GM12878 (cell line): ENCODE measurements at regions not wholly inside any gene's neighbourhood (a gene's known extent, or its start where the extent isn't known, plus 50 kb on each side); places are given as distances from the start of the nearest gene placed in this dataset.

Source experiments
- ATAC-seq: fragments of 200-7000 bp; cut with Tn5 transposase; 3 replicates; pipeline ENCODE4 v1.9.1; 2020; ENCODE audit warnings: mild to moderate bottlenecking, moderate library complexity
- BruUV-seq: library from RNA; stranded (reverse); fragments of 400-500 nt; replicated peaks from 2 replicates; lab custom pipeline; 2021; lab: Mats Ljungman, UMichigan
- CTCF ChIA-PET: fragments of 300-600 bp; sonication (Branson Sonifier 250); formaldehyde crosslinking; extraction: SDS; loops from one replicate; lab custom pipeline; 2021; ENCODE audit warnings: inconsistent platforms; lab: Yijun Ruan, JAX
- POLR2A ChIA-PET: fragments of 350-600 bp; formaldehyde crosslinking; extraction: SDS; loops from one replicate; lab custom pipeline; 2021; ENCODE audit warnings: inconsistent platforms; lab: Charles Lee
- RAD21 ChIA-PET: fragments of 300-600 bp; sonication (Branson Sonifier 250); formaldehyde crosslinking; loops from one replicate; lab custom pipeline; 2023; ENCODE audit warnings: antibody characterized with exemption; ENCODE audit not compliant: unreplicated experiment; lab: Charles Lee
- SMC1A ChIA-PET: fragments of 300-600 bp; sonication (Branson Sonifier 250); formaldehyde crosslinking; loops from one replicate; lab custom pipeline; 2023; ENCODE audit not compliant: unreplicated experiment, uncharacterized antibody; lab: Charles Lee
- DNase-seq: peaks from one replicate; pipeline ENCODE4 v3.0.0-alpha.2; 2011; ENCODE audit warnings: low read depth, low spot score
- FAIRE-seq: peaks from 3 replicates; lab custom pipeline; 2011; peaks lifted over from hg19 to GRCh38; lab: Jason Lieb, UNC
- H2AFZ ChIP-seq: 2 replicates; pipeline ENCODE4 v1.6.0; 2011; ENCODE audit warnings: low read depth, low read length, control low read depth; ENCODE audit not compliant: control insufficient read depth
- H3K27ac ChIP-seq: 2 replicates; pipeline ENCODE4 v1.5.1; 2011; ENCODE audit warnings: control low read depth; ENCODE audit not compliant: control insufficient read depth, insufficient read depth
- H3K27me3 ChIP-seq, 2 experiments: replicated peaks in 1 of 2; 2 replicates each; pipeline versions ENCODE4 v1.6.0 to v1.6.1; 2011; ENCODE audit warnings: low read length in 1 of 2; ENCODE audit not compliant: control insufficient read depth in 2 of 2, insufficient read depth in 2 of 2
- H3K36me3 ChIP-seq, 2 experiments: 2 replicates each; pipeline ENCODE4 v1.5.1; 2011; ENCODE audit warnings: low read length in 1 of 2; ENCODE audit not compliant: control insufficient read depth in 2 of 2, insufficient read depth in 2 of 2
- H3K4me1 ChIP-seq: 2 replicates; pipeline ENCODE4 v1.6.1; 2011; ENCODE audit warnings: mild to moderate bottlenecking, low read length, moderate library complexity, mixed read lengths; ENCODE audit not compliant: control insufficient read depth, insufficient read depth
- H3K4me2 ChIP-seq: 2 replicates; pipeline ENCODE4 v1.6.0; 2011; ENCODE audit warnings: control low read depth; ENCODE audit not compliant: control insufficient read depth, insufficient read depth
- H3K4me3 ChIP-seq: fragments of 200-600 bp; sonication (generic); 2 replicates; pipeline ENCODE4 v1.5.1; 2016
- H3K79me2 ChIP-seq: 2 replicates; pipeline ENCODE4 v1.6.0; 2011; ENCODE audit warnings: low read length; ENCODE audit not compliant: control insufficient read depth, insufficient read depth
- H3K9ac ChIP-seq: 2 replicates; pipeline ENCODE4 v1.8.0; 2011; ENCODE audit warnings: low read length, control low read depth, mixed read lengths; ENCODE audit not compliant: control insufficient read depth, insufficient read depth
- H3K9me3 ChIP-seq: replicated peaks from 3 replicates; pipeline ENCODE4 v1.5.1; 2011; ENCODE audit warnings: mild to moderate bottlenecking, low read length; ENCODE audit not compliant: control insufficient read depth, insufficient read depth
- H4K20me1 ChIP-seq: 2 replicates; pipeline ENCODE4 v1.6.0; 2011; ENCODE audit not compliant: control insufficient read depth, insufficient read depth
- EED ChIP-seq: sonication (generic); IDR thresholded peaks from 2 replicates; pipeline ENCODE4 v1.6.1; 2016; ENCODE audit warnings: antibody characterized with exemption, low read depth
- GATAD2B ChIP-seq: fragments of 450-650 bp; conservative IDR thresholded peaks from 2 replicates; pipeline ENCODE4 v1.6.1; 2017; ENCODE audit warnings: low read depth, mild to moderate bottlenecking, moderate library complexity
- HDAC6 ChIP-seq: fragments of 200-600 bp; sonication (generic); IDR thresholded peaks from one replicate; pipeline ENCODE4 v1.8.0; 2017; ENCODE audit warnings: antibody characterized with exemption; ENCODE audit not compliant: unreplicated experiment
- MEF2A ChIP-seq: IDR thresholded peaks from 2 replicates; pipeline ENCODE4 v1.6.1; 2011; ENCODE audit warnings: low read depth, mild to moderate bottlenecking, low read length, moderate library complexity; ENCODE audit not compliant: insufficient read depth
- NFXL1 ChIP-seq: fragments of 450-650 bp; IDR thresholded peaks from 2 replicates; pipeline ENCODE4 v1.6.1; 2017; ENCODE audit warnings: antibody characterized with exemption, mild to moderate bottlenecking, borderline replicate concordance
- NFYA ChIP-seq: IDR thresholded peaks from 2 replicates; pipeline ENCODE4 v1.6.1; 2011; ENCODE audit warnings: low read depth, mild to moderate bottlenecking, low read length, improper control_type of control experiment, borderline replicate concordance
- PAX8 ChIP-seq: fragments of 450-650 bp; IDR thresholded peaks from 2 replicates; pipeline ENCODE4 v1.6.1; 2017; ENCODE audit warnings: mild to moderate bottlenecking, moderate library complexity
- RAD21 ChIP-seq: IDR thresholded peaks from 2 replicates; pipeline ENCODE4 v1.6.1; 2011; ENCODE audit warnings: mild to moderate bottlenecking, low read depth, low read length, moderate library complexity; ENCODE audit not compliant: insufficient read depth
- RCOR1 ChIP-seq: conservative IDR thresholded peaks from 2 replicates; pipeline ENCODE4 v1.6.1; 2012; ENCODE audit warnings: low read depth, low read length, improper control_type of control experiment
- SREBF1 ChIP-seq: IDR thresholded peaks from 2 replicates; pipeline ENCODE4 v1.6.1; 2012; ENCODE audit warnings: mild to moderate bottlenecking, low read length
- SRF ChIP-seq, 2 experiments: IDR thresholded peaks; 2 replicates each; pipeline ENCODE4 v1.6.1; 2011; ENCODE audit warnings: low read depth in 2 of 2, low read length in 2 of 2, mild to moderate bottlenecking in 1 of 2, moderate library complexity in 1 of 2
- ZNF207 ChIP-seq: fragments of 450-650 bp; IDR thresholded peaks from 2 replicates; pipeline ENCODE4 v1.6.1; 2014; ENCODE audit warnings: antibody characterized with exemption, mild to moderate bottlenecking, borderline replicate concordance
- ZSCAN29 ChIP-seq: fragments of 450-650 bp; IDR thresholded peaks from 2 replicates; pipeline ENCODE4 v1.6.1; 2017; ENCODE audit warnings: mild to moderate bottlenecking, moderate library complexity
- WGBS: methylation state at CpG from one replicate; pipeline ENCODE4 v1.1.6; 2016; ENCODE audit warnings: low lambda C conversion rate; ENCODE audit not compliant: insufficient replicate concordance, insufficient coverage; ENCODE audit errors: missing lambda C conversion rate; 5-methylcytosine and 5-hydroxymethylcytosine counted together
- in situ Hi-C: fragments of 300-500 bp; cut with MboI; formaldehyde crosslinking; loops from 9 replicates; pipeline ENCODE4 v1.14.3; 2018; ENCODE audit warnings: mixed read lengths
- intact Hi-C: fragments of 100-400 bp; cut with micrococcal nuclease; formaldehyde crosslinking; loops from one replicate; pipeline ENCODE4 v1.14.2; 2022; ENCODE audit not compliant: unreplicated experiment
- TF ChIP-seq, protein P1 (sequence below): fragments of 450-650 bp; conservative IDR thresholded peaks from 2 replicates; pipeline ENCODE4 v1.6.1; 2017; ENCODE audit warnings: mild to moderate bottlenecking, moderate library complexity
- TF ChIP-seq, protein P2 (sequence below): fragments of 450-650 bp; IDR thresholded peaks from 2 replicates; pipeline ENCODE4 v1.6.1; 2016; ENCODE audit warnings: mild to moderate bottlenecking
- TF ChIP-seq, protein P3 (sequence below): IDR thresholded peaks from 2 replicates; pipeline ENCODE4 v1.6.1; 2012; ENCODE audit warnings: low read depth, low read length, improper control_type of control experiment

DNA sequence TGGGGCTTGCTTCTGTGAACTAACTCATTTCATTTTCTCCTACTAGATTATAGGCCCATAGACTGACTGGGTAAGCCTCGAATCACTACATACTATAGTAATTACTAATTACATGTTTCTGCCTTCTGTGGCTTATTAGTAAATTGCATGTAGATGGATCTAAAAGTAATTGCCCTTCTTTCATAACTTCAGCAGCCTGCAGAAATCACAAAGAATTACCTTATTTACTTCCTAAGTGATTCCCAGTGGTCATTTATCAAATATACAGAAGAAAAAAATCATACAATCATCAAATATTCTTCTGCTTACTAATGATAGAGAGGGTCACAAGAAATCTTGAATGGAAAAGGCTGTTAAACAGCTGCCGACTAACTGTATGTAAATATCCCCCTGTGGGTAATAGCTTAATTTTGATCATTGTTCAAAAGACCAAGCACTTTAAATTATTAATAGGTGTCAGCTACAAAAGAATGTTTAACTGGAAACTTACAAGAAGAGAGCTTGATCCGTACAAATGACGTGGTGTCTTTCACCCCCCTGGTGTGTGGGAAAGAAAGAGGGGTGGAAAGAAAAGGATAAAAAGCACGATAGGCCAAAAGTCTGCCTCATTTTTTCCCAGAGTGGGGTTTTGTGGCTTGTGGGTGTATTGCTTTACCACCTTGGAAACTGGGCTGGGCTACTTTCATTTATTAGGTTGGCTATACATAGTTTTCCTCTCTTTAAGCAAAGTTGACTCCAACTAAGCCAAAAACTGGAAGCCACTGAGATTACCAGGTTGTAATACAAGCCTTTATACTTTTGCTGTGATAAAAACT is 361.8 kb upstream of the ZMIZ1 start:
- POLR2A ChIA-PET: no interaction called here
- Histone ChIP-seq H3K79me2 (no peaks in the 10 kb centered on the region), H2AFZ (no peak overlapping the region), H3K4me3 (no peak overlapping the region), H3K27ac (no peak overlapping the region)
- FAIRE-seq (no peak), ATAC-seq (no peak)
- under 1% methylated on average over 5 of the region's 5 CpGs for WGBS
- SMC1A ChIA-PET: no interaction called here
- intact Hi-C loops: no loop called here
- CTCF ChIA-PET: no interaction called here
- TF ChIP-seq HDAC6: no peak
- no peak for TF ChIP-seq ZSCAN29
- TF ChIP-seq NFYA: no peak
- TF ChIP-seq, protein P1, sequence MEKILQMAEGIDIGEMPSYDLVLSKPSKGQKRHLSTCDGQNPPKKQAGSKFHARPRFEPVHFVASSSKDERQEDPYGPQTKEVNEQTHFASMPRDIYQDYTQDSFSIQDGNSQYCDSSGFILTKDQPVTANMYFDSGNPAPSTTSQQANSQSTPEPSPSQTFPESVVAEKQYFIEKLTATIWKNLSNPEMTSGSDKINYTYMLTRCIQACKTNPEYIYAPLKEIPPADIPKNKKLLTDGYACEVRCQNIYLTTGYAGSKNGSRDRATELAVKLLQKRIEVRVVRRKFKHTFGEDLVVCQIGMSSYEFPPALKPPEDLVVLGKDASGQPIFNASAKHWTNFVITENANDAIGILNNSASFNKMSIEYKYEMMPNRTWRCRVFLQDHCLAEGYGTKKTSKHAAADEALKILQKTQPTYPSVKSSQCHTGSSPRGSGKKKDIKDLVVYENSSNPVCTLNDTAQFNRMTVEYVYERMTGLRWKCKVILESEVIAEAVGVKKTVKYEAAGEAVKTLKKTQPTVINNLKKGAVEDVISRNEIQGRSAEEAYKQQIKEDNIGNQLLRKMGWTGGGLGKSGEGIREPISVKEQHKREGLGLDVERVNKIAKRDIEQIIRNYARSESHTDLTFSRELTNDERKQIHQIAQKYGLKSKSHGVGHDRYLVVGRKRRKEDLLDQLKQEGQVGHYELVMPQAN: no peak
- TF ChIP-seq MEF2A: no peak
- no peak for TF ChIP-seq NFXL1
- TF ChIP-seq, protein P2, sequence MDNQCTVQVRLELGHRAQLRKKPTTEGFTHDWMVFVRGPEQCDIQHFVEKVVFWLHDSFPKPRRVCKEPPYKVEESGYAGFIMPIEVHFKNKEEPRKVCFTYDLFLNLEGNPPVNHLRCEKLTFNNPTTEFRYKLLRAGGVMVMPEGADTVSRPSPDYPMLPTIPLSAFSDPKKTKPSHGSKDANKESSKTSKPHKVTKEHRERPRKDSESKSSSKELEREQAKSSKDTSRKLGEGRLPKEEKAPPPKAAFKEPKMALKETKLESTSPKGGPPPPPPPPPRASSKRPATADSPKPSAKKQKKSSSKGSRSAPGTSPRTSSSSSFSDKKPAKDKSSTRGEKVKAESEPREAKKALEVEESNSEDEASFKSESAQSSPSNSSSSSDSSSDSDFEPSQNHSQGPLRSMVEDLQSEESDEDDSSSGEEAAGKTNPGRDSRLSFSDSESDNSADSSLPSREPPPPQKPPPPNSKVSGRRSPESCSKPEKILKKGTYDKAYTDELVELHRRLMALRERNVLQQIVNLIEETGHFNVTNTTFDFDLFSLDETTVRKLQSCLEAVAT: no peak
- TF ChIP-seq PAX8: no peak
- TF ChIP-seq EED: no peak
- TF ChIP-seq SREBF1: no peak
- TF ChIP-seq RAD21: no peak
- TF ChIP-seq SRF (IDR thresholded peaks at IDR 0.05; ENCODE audit: low read depth in 2 of 2, low read length in 2 of 2): no peak
- TF ChIP-seq, protein P3, sequence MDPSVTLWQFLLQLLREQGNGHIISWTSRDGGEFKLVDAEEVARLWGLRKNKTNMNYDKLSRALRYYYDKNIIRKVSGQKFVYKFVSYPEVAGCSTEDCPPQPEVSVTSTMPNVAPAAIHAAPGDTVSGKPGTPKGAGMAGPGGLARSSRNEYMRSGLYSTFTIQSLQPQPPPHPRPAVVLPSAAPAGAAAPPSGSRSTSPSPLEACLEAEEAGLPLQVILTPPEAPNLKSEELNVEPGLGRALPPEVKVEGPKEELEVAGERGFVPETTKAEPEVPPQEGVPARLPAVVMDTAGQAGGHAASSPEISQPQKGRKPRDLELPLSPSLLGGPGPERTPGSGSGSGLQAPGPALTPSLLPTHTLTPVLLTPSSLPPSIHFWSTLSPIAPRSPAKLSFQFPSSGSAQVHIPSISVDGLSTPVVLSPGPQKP: no peak
- no peak for TF ChIP-seq GATAD2B
- TF ChIP-seq ZNF207: no peak
- TF ChIP-seq RCOR1: no peak
- TF ChIP-seq, all 136 proteins: peak for 0
- DNase-seq: no peak
- Histone ChIP-seq H3K36me3 (no peaks in the 10 kb centered on the region), H3K4me2 (no peak overlapping the region), H3K9me3 (no peaks in the 10 kb centered on the region), H3K27me3 (no peaks in the 10 kb centered on the region), H4K20me1 (no peaks in the 10 kb centered on the region), H3K9ac (no peak overlapping the region), H3K4me1 (no peaks in the 10 kb centered on the region)
- RAD21 ChIA-PET: no interaction called here
- in situ Hi-C loops: no loop called here
- BruUV-seq: no TSS peak
